HCT116 (cell line): ENCODE measurements at regions not wholly inside any gene's neighbourhood (a gene's known extent, or its start where the extent isn't known, plus 50 kb on each side); places are given as distances from the start of the nearest gene placed in this dataset.

ENCODE experiments used
- ATAC-seq: fragments of 200-7000 bp; cut with Tn5 transposase; 2 replicates; pipeline ENCODE4 v1.9.1; 2020; ENCODE audit warnings: mild to moderate bottlenecking, moderate library complexity
- BruUV-seq: library from RNA; stranded (reverse); fragments of 400-500 nt; replicated peaks from 2 replicates; lab custom pipeline; 2021; lab: Mats Ljungman, UMichigan
- CTCF ChIA-PET: fragments of 300-600 bp; sonication (Branson Sonifier 250); formaldehyde crosslinking; loops from one replicate; lab custom pipeline; 2021; ENCODE audit warnings: antibody characterized with exemption; lab: Charles Lee
- POLR2A ChIA-PET: fragments of 300-600, 350-600 bp; sonication (Branson Sonifier 250); formaldehyde crosslinking; loops from one replicate; lab custom pipeline; 2021; ENCODE audit warnings: antibody characterized with exemption; lab: Charles Lee
- RAD21 ChIA-PET, 2 experiments: fragments of 300-600 bp; sonication (Branson Sonifier 250); formaldehyde crosslinking; loops; one replicate each; lab custom pipeline; 2023; ENCODE audit warnings: low total read pairs in 2 of 2; ENCODE audit not compliant: uncharacterized antibody in 2 of 2, unreplicated experiment in 2 of 2, low non-redundant PET in 1 of 2; lab: Charles Lee
- DNase-seq: peaks from one replicate; pipeline ENCODE4 v3.0.0-alpha.2; 2010; ENCODE audit warnings: low read depth, low spot score
- H2AFZ ChIP-seq: fragments of 200-600 bp; shearing (Covaris generic), sonication (generic); 2 replicates; pipeline ENCODE4 v1.6.1; 2017; ENCODE audit warnings: low read depth, mixed run types, mixed read lengths, antibody characterized with exemption, low read length; ENCODE audit not compliant: poor library complexity, severe bottlenecking
- H3K27ac ChIP-seq: 2 replicates; pipeline ENCODE4 v1.5.1; 2012; ENCODE audit warnings: low read depth, low read length
- H3K27me3 ChIP-seq: fragments of 200-600 bp; sonication (generic); 2 replicates; pipeline ENCODE4 v1.6.1; 2016; ENCODE audit warnings: mixed run types, low read length, mixed read lengths; ENCODE audit not compliant: insufficient read depth
- H3K36me3 ChIP-seq, 2 experiments: fragments of 200-500 bp in 1 of 2; fragments of 200-600 bp in 1 of 2; sonication (Bioruptor generic) in 1 of 2; sonication (generic) in 1 of 2; 2 replicates each; pipeline versions ENCODE4 v1.5.1 to v1.6.1; 2014 to 2016; ENCODE audit warnings: low read length in 2 of 2, inconsistent platforms in 1 of 2, mixed read lengths in 1 of 2, mixed run types in 1 of 2; ENCODE audit not compliant: insufficient read depth in 2 of 2, control insufficient read depth in 1 of 2
- H3K4me1 ChIP-seq, 2 experiments: fragments of 200-600 bp in 1 of 2; sonication (generic) in 1 of 2; 2 replicates each; pipeline versions ENCODE4 v1.5.1 to v1.6.1; 2012 to 2017; ENCODE audit warnings: low read length in 2 of 2, inconsistent platforms in 1 of 2, mild to moderate bottlenecking in 1 of 2, mixed read lengths in 1 of 2, mixed run types in 1 of 2, moderate library complexity in 1 of 2; ENCODE audit not compliant: insufficient read depth in 2 of 2, control insufficient read depth in 1 of 2
- H3K4me2 ChIP-seq: fragments of 200-600 bp; sonication (generic); 2 replicates; pipeline ENCODE4 v1.6.1; 2017; ENCODE audit warnings: mixed run types, low read length, mixed read lengths
- H3K4me3 ChIP-seq, 2 experiments: fragments of 200-600 bp in 1 of 2; sonication (generic) in 1 of 2; replicated peaks in 1 of 2; 2 replicates each; pipeline ENCODE4 v1.5.1; 2011 to 2016; ENCODE audit warnings: low read length in 2 of 2, control low read depth in 1 of 2, low read depth in 1 of 2, mild to moderate bottlenecking in 1 of 2, mixed read lengths in 1 of 2, mixed run types in 1 of 2
- H3K79me2 ChIP-seq: fragments of 200-600 bp; sonication (generic); 2 replicates; pipeline ENCODE4 v1.6.1; 2017; ENCODE audit warnings: mild to moderate bottlenecking, mixed run types, low read length, moderate library complexity, mixed read lengths; ENCODE audit not compliant: insufficient read depth
- H3K9ac ChIP-seq: fragments of 200-600 bp; sonication (generic); 2 replicates; pipeline ENCODE4 v1.6.1; 2016; ENCODE audit warnings: low read length, mixed read lengths
- H3K9me2 ChIP-seq: fragments of 200-600 bp; sonication (generic), shearing (Covaris generic); 2 replicates; pipeline ENCODE4 v1.6.1; 2017; ENCODE audit warnings: mixed run types, mild to moderate bottlenecking, moderate library complexity; ENCODE audit not compliant: insufficient read depth
- H3K9me3 ChIP-seq, 2 experiments: fragments of 200-500 bp in 1 of 2; fragments of 200-600 bp in 1 of 2; sonication (Bioruptor generic) in 1 of 2; sonication (generic) in 1 of 2; 2 replicates each; pipeline ENCODE4 v1.6.1; 2014 to 2017; ENCODE audit warnings: low read length in 2 of 2, mixed read lengths in 2 of 2, inconsistent platforms in 1 of 2, low read depth in 1 of 2, mild to moderate bottlenecking in 1 of 2, mixed run types in 1 of 2, moderate library complexity in 1 of 2; ENCODE audit not compliant: control insufficient read depth in 1 of 2, insufficient read depth in 1 of 2
- H4K20me1 ChIP-seq: fragments of 200-600 bp; sonication (generic), shearing (Covaris generic); 2 replicates; pipeline ENCODE4 v1.6.1; 2017; ENCODE audit warnings: mixed run types, mild to moderate bottlenecking, moderate library complexity; ENCODE audit not compliant: insufficient read depth
- EGR1 ChIP-seq: IDR thresholded peaks from 2 replicates; pipeline ENCODE4 v1.6.1; 2012; ENCODE audit warnings: low read depth
- ELF1 ChIP-seq: IDR thresholded peaks from 2 replicates; pipeline ENCODE4 v1.6.1; 2012; ENCODE audit warnings: low read depth, borderline replicate concordance
- EZH2 ChIP-seq: fragments of 200-600 bp; sonication (generic); IDR thresholded peaks from 2 replicates; pipeline ENCODE4 v1.6.1; 2017; ENCODE audit warnings: antibody characterized with exemption, mixed run types
- FOSL1 ChIP-seq: IDR thresholded peaks from 2 replicates; pipeline ENCODE4 v1.6.1; 2012; ENCODE audit warnings: low read depth
- JUND ChIP-seq: IDR thresholded peaks from 2 replicates; pipeline ENCODE4 v1.6.1; 2012
- MAX ChIP-seq: IDR thresholded peaks from 2 replicates; pipeline ENCODE4 v1.6.1; 2012
- POLR2A ChIP-seq: IDR thresholded peaks from 2 replicates; pipeline ENCODE4 v1.7.0; 2011; ENCODE audit warnings: borderline replicate concordance; ENCODE audit not compliant: insufficient read depth, insufficient read length; ENCODE audit errors: extremely low read depth
- POLR2AphosphoS5 ChIP-seq: IDR thresholded peaks from 2 replicates; pipeline ENCODE4 v1.6.1; 2011; ENCODE audit warnings: mild to moderate bottlenecking, low read depth, low read length, moderate library complexity
- SP1 ChIP-seq: IDR thresholded peaks from 2 replicates; pipeline ENCODE4 v1.6.1; 2012; ENCODE audit warnings: low read depth
- intact Hi-C: fragments of 100-400 bp; cut with micrococcal nuclease; formaldehyde crosslinking; loops from 2 replicates; pipeline ENCODE4 v1.10.0; 2022

DNA sequence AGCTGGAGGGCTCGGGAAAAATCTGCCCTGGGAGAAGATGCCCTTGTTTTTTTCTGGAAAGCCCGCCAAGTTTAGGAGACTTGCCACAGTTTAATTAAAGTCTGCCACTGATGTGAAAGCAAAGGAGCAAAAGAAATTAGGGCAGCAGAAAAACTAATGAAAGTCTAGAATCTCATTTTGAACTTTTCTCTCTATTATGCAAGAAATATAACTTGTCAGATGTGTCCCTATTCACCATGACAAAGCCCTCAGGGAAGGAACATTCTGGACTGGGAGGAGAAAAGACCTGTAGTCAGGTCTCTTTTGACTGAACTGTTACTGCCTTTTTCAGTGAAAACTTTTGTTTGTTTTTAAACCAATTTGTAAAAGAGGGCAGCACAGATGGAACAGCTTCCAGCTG, 715.5 kb downstream of the SORCS3 start:
- Histone ChIP-seq H3K27me3 (no peaks in the 10 kb centered on the region), H3K9me2 (no peaks in the 10 kb centered on the region), H4K20me1 (no peaks in the 10 kb centered on the region), H3K79me2 (no peaks in the 10 kb centered on the region), H3K4me1 (no peaks in the 10 kb centered on the region), H2AFZ (no peak overlapping the region), H3K4me2 (no peak overlapping the region), H3K36me3 (no peaks in the 10 kb centered on the region), H3K9me3 (peaks cover 17 to 31% of the 10 kb centered on the region in 2 experiments; a peak in 2 of 4 replicates), H3K4me3 (no peak overlapping the region), H3K27ac (no peak overlapping the region), H3K9ac (no peak overlapping the region)
- intact Hi-C loops = no loop called here
- ATAC-seq (no peak), DNase-seq (no peak)
- no TSS peak for BruUV-seq
- ChIA-PET CTCF (no interaction called here), RAD21 (no interaction called here), POLR2A (no interaction called here)
- TF ChIP-seq SP1 (no peak), EGR1 (no peak), MAX (no peak), ELF1 (no peak), POLR2AphosphoS5 (no peak), FOSL1 (no peak), EZH2 (no peak), POLR2A (no peak)

- CTCF ChIA-PET = no interaction called here
- TF ChIP-seq EZH2 = no peak
- no peak for TF ChIP-seq FOSL1
- TF ChIP-seq ELF1 = no peak
- TF ChIP-seq JUND = no peak
- peaks cover 23 to 26% of the 10 kb centered on the region in 2 experiments; a peak in 2 of 4 replicates for H3K9me3 ChIP-seq
- no peaks in the 10 kb centered on the region for H3K4me1 ChIP-seq
- intact Hi-C loops = no loop called here
- no peak overlapping the region for H3K4me3 ChIP-seq
- no peaks in the 10 kb centered on the region for H3K27me3 ChIP-seq
- H3K9me2 ChIP-seq = no peaks in the 10 kb centered on the region
- DNase-seq (no peak), ATAC-seq (no peak)
- BruUV-seq = no TSS peak
- RAD21 ChIA-PET = no interaction called here
- POLR2A ChIA-PET = no interaction called here
- no peak overlapping the region for H2AFZ ChIP-seq
- no peaks in the 10 kb centered on the region for H3K36me3 ChIP-seq
- H3K4me2 ChIP-seq = no peak overlapping the region
- H3K27ac ChIP-seq = no peak overlapping the region
- H3K79me2 ChIP-seq = no peaks in the 10 kb centered on the region
- no peaks in the 10 kb centered on the region for H4K20me1 ChIP-seq
- no peak overlapping the region for H3K9ac ChIP-seq
Observed at GRCh38 chr10:105354010-105354409, 712.9 kb downstream of the SORCS3 start.
